ENCODE measurements at regions not wholly inside any gene's neighbourhood (a gene's known extent, or its start where the extent isn't known, plus 50 kb on each side); places are given as distances from the start of the nearest gene placed in this dataset.

GRCh38 chr2:120450196-120450820 is 104.4 kb downstream of the INHBB start:
- CTCF ChIA-PET, result no interaction called here
- H3K9ac ChIP-seq (ENCODE audit: low read length), result no peak overlapping the region
- DNase-seq (no peak), ATAC-seq (ENCODE audit: low read depth) (no peak)
- no peak for TF ChIP-seq CTCF (IDR thresholded peaks at IDR 0.05)
- H3K27ac ChIP-seq (ENCODE audit: low read length in 2 of 2), result no peak overlapping the region
- no peaks in the 10 kb centered on the region for H3K9me3 Mint-ChIP-seq (ENCODE audit: insufficient read depth)
- no peaks in the 10 kb centered on the region for H3K79me2 ChIP-seq (ENCODE audit: control insufficient read depth, insufficient read depth, low read length)
- no peak overlapping the region for H3K4me3 Mint-ChIP-seq
- H4K20me1 ChIP-seq (ENCODE audit: control insufficient read depth, insufficient read depth, low read length, poor library complexity, severe bottlenecking), result no peaks in the 10 kb centered on the region
- H3K27me3 Mint-ChIP-seq, result peaks cover 16% of the 10 kb centered on the region
- H3K4me2 ChIP-seq (replicated peaks; ENCODE audit: low read depth, low read length, poor library complexity, severe bottlenecking), result no peak overlapping the region
- no peaks in the 10 kb centered on the region for H3K27me3 ChIP-seq (replicated peaks in 1 of 4; ENCODE audit: control extremely low read depth in 1 of 4, control insufficient read depth in 3 of 4, insufficient read depth in 4 of 4, low read length in 3 of 4)
- POLR2A ChIA-PET, result no interaction called here
- intact Hi-C loops (cut with micrococcal nuclease), result no loop called here
- no peaks in the 10 kb centered on the region for H3K4me1 Mint-ChIP-seq
- WGBS (ENCODE audit: insufficient coverage), result 84% methylated on average over 9 of the region's 12 CpGs
- H3K27ac Mint-ChIP-seq, result no peak overlapping the region
- no peaks in the 10 kb centered on the region for H3K36me3 ChIP-seq (replicated peaks in 1 of 2; ENCODE audit: control extremely low read depth in 1 of 2, control insufficient read depth in 1 of 2, extremely low read depth in 1 of 2, insufficient read depth in 2 of 2, low read length in 1 of 2)
- H3K9me3 ChIP-seq (ENCODE audit: control extremely low read depth in 1 of 3, control insufficient read depth in 2 of 3, insufficient read depth in 1 of 3, low read length in 2 of 3), result no peaks in the 10 kb centered on the region
- H3K4me1 ChIP-seq (ENCODE audit: control insufficient read depth in 2 of 2, insufficient read depth in 2 of 2, low read length in 2 of 2), result no peaks in the 10 kb centered on the region
- H2AFZ ChIP-seq (ENCODE audit: insufficient read depth, low read depth, low read length, poor library complexity, severe bottlenecking), result no peak overlapping the region
- H3K4me3 ChIP-seq (ENCODE audit: control extremely low read depth in 1 of 5, extremely low read depth in 1 of 5, insufficient read depth in 1 of 5, low read depth in 2 of 5, low read length in 4 of 5), result no peak overlapping the region

- Histone ChIP-seq H3K9ac (ENCODE audit: low read length) (no peak overlapping the region), H3K4me3 (ENCODE audit: control extremely low read depth in 1 of 5, extremely low read depth in 1 of 5, insufficient read depth in 1 of 5, low read depth in 2 of 5, low read length in 4 of 5) (no peak overlapping the region), H3K9me3 (ENCODE audit: control extremely low read depth in 1 of 3, control insufficient read depth in 2 of 3, insufficient read depth in 1 of 3, low read length in 2 of 3) (peaks cover 0 to 3% (median 0%) of the 10 kb centered on the region in 3 donors), H3K79me2 (ENCODE audit: control insufficient read depth, insufficient read depth, low read length) (no peaks in the 10 kb centered on the region), H3K4me1 (ENCODE audit: control insufficient read depth in 2 of 2, insufficient read depth in 2 of 2, low read length in 2 of 2) (no peaks in the 10 kb centered on the region), H3K27ac (ENCODE audit: low read length in 2 of 2) (no peak overlapping the region), H4K20me1 (ENCODE audit: control insufficient read depth, insufficient read depth, low read length, poor library complexity, severe bottlenecking) (no peaks in the 10 kb centered on the region), H3K4me2 (replicated peaks; ENCODE audit: low read depth, low read length, poor library complexity, severe bottlenecking) (no peak overlapping the region), H3K36me3 (replicated peaks in 1 of 2; ENCODE audit: control extremely low read depth in 1 of 2, control insufficient read depth in 1 of 2, extremely low read depth in 1 of 2, insufficient read depth in 2 of 2, low read length in 1 of 2) (no peaks in the 10 kb centered on the region), H2AFZ (ENCODE audit: insufficient read depth, low read depth, low read length, poor library complexity, severe bottlenecking) (no peak overlapping the region), H3K27me3 (replicated peaks in 1 of 4; ENCODE audit: control extremely low read depth in 1 of 4, control insufficient read depth in 3 of 4, insufficient read depth in 4 of 4, low read length in 3 of 4) (no peaks in the 10 kb centered on the region)
- WGBS (ENCODE audit: insufficient coverage), result 93% methylated on average over 6 of the region's 6 CpGs
- no peaks in the 10 kb centered on the region for H3K9me3 Mint-ChIP-seq (ENCODE audit: insufficient read depth)
- ChIA-PET CTCF (no interaction called here), POLR2A (no interaction called here)
- ATAC-seq (ENCODE audit: low read depth), result no peak
- intact Hi-C loops (cut with micrococcal nuclease), result no loop called here
- TF ChIP-seq CTCF (IDR thresholded peaks at IDR 0.05), result no peak
- no peak for TF ChIP-seq EZH2 (IDR thresholded peaks at IDR 0.05; ENCODE audit: borderline replicate concordance, insufficient read depth, low read depth, low read length, poor library complexity, severe bottlenecking)
- no peaks in the 10 kb centered on the region for H3K4me1 Mint-ChIP-seq
- no peak overlapping the region for H3K27ac Mint-ChIP-seq
- no peak overlapping the region for H3K4me3 Mint-ChIP-seq
- no peak for DNase-seq
- peaks cover 13% of the 10 kb centered on the region for H3K27me3 Mint-ChIP-seq
Observed at GRCh38 chr2:120451334-120451733, 105.4 kb downstream of the INHBB start.

Measured in B cell (primary cell).